K562 (cell line): ENCODE measurements at regions not wholly inside any gene's neighbourhood (a gene's known extent, or its start where the extent isn't known, plus 50 kb on each side); places are given as distances from the start of the nearest gene placed in this dataset.

Experiments used
- KAT7 ChIP-seq: sonication (generic); formaldehyde crosslinking; IDR thresholded peaks from 2 replicates; pipeline ENCODE4 v1.8.0; 2022; ENCODE audit warnings: missing genetic modification reagents, mild to moderate bottlenecking, borderline replicate concordance
- MAZ ChIP-seq, 2 experiments: fragments of 450-650 bp in 1 of 2; sonication (generic) in 1 of 2; formaldehyde crosslinking; IDR thresholded peaks in 1 of 2; conservative IDR thresholded peaks in 1 of 2; 2 replicates each; pipeline versions ENCODE4 v1.4.0 to v1.5.0; 2020; ENCODE audit warnings: mild to moderate bottlenecking in 1 of 2, missing genetic modification reagents in 1 of 2
- SLC30A9 ChIP-seq: fragments of 250-450 bp; sonication (Bioruptor Pico); IDR thresholded peaks from 2 replicates; pipeline ENCODE4 v1.8.0; 2022; ENCODE audit warnings: mild to moderate bottlenecking, moderate library complexity
- TOE1 ChIP-seq, 2 experiments: fragments of 450-650 bp in 1 of 2; sonication (generic) in 1 of 2; formaldehyde crosslinking in 1 of 2; IDR thresholded peaks; 2 replicates each; pipeline versions ENCODE4 v1.7.1 to v1.8.0; 2016 to 2022; ENCODE audit warnings: borderline replicate concordance in 2 of 2, mild to moderate bottlenecking in 2 of 2, antibody characterized with exemption in 1 of 2, inconsistent platforms in 1 of 2, low read depth in 1 of 2, missing genetic modification reagents in 1 of 2, moderate library complexity in 1 of 2
- TRIM24 ChIP-seq, 2 experiments: fragments of 450-650 bp; IDR thresholded peaks; 2 replicates each; pipeline ENCODE4 v1.6.1; 2016
- ZFPM2 ChIP-seq: fragments of 250-450 bp; sonication (Bioruptor Pico); IDR thresholded peaks from 2 replicates; pipeline ENCODE4 v1.5.1; 2022; ENCODE audit warnings: mild to moderate bottlenecking
- TF ChIP-seq, protein P1 (sequence below): fragments of 200-800 bp; sonication (Bioruptor generic); IDR thresholded peaks from 2 replicates; pipeline ENCODE4 v1.6.1; 2016; ENCODE audit warnings: missing genetic modification characterization, missing compliant biosample characterization

DNA sequence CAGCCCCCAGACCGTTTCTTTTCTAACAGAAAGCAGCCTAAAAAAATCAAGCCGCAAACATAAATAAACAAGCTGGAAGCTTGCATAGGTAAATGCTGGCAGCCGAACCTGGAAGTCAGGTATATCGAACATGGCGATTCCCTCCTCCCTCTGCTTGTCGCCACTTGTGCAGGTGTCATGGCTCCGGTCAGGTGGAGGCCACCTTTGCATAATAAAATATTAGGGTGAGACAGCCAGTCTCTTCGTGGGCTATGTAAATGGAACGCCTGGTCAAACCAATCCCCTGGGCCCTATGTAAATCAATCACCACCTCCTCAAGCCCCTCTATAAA, 223.9 kb upstream of the DAAM1 start (continued):
- TF ChIP-seq, protein P1, sequence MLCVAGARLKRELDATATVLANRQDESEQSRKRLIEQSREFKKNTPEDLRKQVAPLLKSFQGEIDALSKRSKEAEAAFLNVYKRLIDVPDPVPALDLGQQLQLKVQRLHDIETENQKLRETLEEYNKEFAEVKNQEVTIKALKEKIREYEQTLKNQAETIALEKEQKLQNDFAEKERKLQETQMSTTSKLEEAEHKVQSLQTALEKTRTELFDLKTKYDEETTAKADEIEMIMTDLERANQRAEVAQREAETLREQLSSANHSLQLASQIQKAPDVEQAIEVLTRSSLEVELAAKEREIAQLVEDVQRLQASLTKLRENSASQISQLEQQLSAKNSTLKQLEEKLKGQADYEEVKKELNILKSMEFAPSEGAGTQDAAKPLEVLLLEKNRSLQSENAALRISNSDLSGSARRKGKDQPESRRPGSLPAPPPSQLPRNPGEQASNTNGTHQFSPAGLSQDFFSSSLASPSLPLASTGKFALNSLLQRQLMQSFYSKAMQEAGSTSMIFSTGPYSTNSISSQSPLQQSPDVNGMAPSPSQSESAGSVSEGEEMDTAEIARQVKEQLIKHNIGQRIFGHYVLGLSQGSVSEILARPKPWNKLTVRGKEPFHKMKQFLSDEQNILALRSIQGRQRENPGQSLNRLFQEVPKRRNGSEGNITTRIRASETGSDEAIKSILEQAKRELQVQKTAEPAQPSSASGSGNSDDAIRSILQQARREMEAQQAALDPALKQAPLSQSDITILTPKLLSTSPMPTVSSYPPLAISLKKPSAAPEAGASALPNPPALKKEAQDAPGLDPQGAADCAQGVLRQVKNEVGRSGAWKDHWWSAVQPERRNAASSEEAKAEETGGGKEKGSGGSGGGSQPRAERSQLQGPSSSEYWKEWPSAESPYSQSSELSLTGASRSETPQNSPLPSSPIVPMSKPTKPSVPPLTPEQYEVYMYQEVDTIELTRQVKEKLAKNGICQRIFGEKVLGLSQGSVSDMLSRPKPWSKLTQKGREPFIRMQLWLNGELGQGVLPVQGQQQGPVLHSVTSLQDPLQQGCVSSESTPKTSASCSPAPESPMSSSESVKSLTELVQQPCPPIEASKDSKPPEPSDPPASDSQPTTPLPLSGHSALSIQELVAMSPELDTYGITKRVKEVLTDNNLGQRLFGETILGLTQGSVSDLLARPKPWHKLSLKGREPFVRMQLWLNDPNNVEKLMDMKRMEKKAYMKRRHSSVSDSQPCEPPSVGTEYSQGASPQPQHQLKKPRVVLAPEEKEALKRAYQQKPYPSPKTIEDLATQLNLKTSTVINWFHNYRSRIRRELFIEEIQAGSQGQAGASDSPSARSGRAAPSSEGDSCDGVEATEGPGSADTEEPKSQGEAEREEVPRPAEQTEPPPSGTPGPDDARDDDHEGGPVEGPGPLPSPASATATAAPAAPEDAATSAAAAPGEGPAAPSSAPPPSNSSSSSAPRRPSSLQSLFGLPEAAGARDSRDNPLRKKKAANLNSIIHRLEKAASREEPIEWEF: no peak
- TF ChIP-seq KAT7: no peak
- TF ChIP-seq MAZ (CRISPR knock-in tag; conservative IDR thresholded peaks at IDR 0.05 in 1 of 2, IDR thresholded peaks at IDR 0.05 in 1 of 2): no peak
- TF ChIP-seq SLC30A9: no peak
- TF ChIP-seq TOE1 (IDR thresholded peaks at IDR 0.05; ENCODE audit: borderline replicate concordance): no peak
- no peak for TF ChIP-seq TOE1 (CRISPR knock-in tag; IDR thresholded peaks at IDR 0.05; ENCODE audit: borderline replicate concordance, low read depth)
- no peak for TF ChIP-seq ZFPM2
- TF ChIP-seq TRIM24 (IDR thresholded peaks at IDR 0.05): no peak
